GM19043 (cell line): ENCODE measurements at regions not wholly inside any gene's neighbourhood (a gene's known extent, or its start where the extent isn't known, plus 50 kb on each side); places are given as distances from the start of the nearest gene placed in this dataset.
"Not testable (repeated sequence)": the region's sequence is repeated elsewhere in the genome, so short reads cannot be mapped to it uniquely, and the experiment has no call there.

Source experiments
- ATAC-seq: cut with Tn5 transposase; IDR thresholded peaks from one replicate; pipeline ENCODE4 v1.9.1; 2021; ENCODE audit warnings: low read depth; ENCODE audit not compliant: unreplicated experiment

GRCh38 chr1:213619026-213619425, 368.7 kb upstream of the PROX1 start:
- no peak for ATAC-seq

- no peak for ATAC-seq
Measured at GRCh38 chr1:213621077-213621476, 366.7 kb upstream of the PROX1 start.

DNA sequence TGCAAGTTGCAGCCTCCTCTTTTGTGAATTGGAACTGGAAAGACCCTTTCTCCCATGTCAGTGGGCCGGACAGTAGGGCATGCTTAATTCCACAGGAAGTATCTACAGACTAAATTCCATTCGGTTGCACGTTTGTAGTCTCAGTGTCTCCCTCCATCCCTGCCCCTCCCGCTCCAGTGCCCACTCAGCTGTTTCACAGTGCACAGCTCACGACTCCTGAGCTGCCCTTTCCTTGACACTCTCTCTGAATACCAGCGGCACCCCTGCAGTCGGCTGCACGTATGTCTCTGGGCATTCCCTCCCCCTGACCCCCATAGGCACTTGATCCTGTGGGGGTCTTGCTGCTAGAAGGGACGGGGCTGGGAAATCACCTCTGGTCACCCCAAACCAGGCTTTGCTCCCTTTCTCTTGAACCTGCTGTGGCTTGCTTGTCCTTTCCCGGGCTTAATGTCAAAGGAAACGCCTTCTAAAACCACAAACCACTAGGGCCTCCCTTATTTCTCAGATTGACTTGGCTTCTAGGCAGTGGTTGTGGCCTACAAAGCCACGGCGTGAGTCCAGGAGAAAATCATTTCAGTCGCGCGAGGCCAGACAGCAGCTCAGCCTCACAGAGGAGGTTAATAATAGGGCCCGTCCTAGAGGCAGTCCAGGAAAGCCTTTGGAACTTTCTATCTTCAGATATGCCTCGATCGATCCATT, 365.3 kb upstream of the PROX1 start:
- ATAC-seq, result no peak

DNA sequence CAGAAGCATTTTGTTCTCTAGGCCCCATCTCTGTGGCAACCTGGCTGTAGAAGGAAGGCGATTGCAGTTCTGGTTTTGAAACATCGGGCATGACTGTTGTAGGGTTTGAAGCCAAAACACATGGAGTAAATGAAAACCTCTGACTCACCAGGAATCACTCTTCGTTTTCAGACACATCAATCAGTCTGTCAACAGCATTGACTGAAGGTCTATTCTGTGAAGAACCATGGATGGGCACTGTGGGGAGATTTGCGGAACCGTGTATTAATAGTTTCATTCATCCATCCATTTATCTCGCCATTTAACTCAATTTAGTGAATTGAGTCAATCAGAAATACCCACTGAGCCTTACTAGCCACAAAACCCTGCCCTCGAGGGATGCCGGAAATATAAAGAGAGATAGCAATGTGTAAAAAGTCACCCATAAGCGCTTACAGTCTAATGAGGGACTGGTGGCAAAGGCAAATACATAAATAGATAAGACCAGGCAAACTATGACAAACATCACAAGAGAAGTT, 364.6 kb upstream of the PROX1 start:
- ATAC-seq, result no peak

DNA sequence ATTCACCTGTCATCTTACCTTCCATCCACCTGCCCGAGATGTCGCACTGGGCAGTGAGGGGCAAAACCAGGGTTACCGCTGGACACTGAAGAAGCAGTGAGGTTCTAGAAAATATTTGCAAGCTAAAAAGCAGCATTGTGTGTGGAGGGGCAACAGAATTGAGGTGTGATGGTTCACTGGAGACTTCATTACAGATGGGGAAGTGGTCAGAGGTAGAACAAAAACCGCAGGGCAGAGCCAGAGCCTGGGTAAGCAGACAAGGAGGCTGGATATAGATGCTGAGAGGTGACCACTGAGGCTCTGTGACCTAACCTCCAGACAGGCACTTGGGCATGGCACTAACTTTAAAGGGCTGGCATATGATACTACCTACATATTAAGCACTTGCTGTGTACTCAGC, 363.9 kb upstream of the PROX1 start:
- ATAC-seq, result no peak

DNA sequence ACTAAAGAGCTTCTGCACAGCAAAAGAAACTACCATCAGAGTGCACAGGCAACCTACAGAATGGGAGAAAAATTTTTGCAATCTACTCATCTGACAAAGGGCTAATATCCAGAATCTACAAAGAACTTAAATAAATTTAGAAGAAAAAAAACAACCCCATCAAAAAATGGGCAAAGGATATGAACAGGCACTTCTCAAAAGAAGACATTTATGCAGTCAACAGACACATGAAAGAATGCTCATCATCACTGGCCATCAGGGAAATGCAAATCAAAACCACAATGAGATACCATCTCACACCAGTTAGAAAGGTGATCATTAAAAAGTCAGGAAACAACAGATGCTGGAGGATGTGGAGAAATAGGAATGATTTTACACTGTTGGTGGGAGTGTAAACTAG, 351.0 kb upstream of the PROX1 start:
- ATAC-seq, result not testable (repeated sequence)

GRCh38 chr1:213641312-213641711, 346.5 kb upstream of the PROX1 start:
- no peak for ATAC-seq

DNA sequence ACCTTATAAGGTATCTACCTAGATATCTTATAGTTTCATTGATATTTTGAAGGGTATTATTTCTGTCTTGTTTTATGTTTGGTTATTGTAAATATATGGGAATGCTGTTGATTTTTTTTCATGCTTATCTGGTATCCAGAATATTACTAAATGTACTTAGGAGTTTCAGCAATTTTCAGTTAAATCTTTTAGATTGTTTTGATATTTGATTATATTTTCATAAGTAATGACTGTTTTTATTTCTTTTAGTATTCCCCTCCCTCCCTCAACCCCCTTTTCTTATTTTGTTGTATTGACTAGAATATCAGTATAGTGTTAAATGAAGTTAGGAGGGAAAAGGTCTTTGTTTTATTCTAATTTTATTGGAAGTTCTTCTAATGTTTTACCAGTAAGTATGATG, 344.4 kb upstream of the PROX1 start:
- ATAC-seq, result no peak

DNA sequence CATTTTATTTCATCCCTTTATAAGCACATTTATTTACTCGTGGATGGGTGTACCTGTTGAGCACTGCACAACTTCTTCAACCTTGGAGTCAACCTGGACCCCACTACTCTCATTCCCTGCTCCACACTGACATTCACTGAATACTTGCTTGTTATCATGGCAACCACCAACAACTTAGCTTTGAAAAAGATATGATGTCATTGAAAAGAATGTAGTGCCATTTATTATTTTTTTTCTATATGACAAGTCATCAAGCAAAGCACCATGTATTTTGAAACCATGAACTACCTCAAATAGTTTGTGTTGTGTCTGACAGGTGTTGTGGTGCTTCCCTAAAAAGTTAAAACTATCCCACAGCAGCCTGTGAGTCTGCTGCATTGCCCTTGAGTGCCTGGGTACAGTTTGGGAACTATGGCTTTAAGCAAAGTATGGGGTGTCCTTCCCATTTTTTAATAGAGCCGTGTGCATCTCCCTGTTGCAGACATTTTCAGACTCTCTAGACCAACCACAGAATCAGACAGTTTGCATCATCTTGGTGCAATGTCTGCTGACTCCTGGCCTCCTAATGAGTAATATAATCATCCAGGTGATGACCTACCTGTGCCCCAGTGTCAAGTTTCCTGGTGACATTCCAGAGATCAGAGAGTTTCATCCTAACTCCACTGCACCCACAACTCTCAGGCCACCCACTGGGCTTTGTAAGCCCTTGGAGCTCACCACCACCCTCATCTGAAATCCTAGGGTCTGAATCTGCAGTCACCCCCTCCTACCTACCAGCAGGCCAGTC, 339.7 kb upstream of the PROX1 start:
- no peak for ATAC-seq

- ATAC-seq, result no peak
Measured at GRCh38 chr1:213649373-213649772, 338.4 kb upstream of the PROX1 start.

- no peak for ATAC-seq
Measured at GRCh38 chr1:213650603-213651002, 337.2 kb upstream of the PROX1 start.

DNA sequence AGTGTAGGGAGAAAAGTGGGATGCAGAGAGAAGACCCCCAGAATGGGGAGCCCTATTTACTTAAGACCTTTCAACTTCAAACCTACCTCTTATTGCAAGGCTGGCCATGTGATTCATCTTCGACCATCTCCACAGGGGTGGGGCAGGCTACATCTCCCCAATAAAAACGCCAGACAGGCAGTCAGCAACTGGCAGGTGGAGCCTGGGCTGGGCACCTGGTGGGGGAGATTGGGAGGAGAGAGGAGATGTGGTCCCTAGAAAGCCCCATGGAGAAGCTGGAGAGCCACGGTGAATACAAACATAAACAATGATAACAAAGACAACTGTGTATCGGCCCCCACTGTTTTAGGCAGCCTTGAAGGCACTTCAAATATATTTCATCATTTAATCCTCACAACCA, 336.7 kb upstream of the PROX1 start:
- ATAC-seq, result no peak

GRCh38 chr1:213652109-213652508, 335.7 kb upstream of the PROX1 start:
- ATAC-seq, result no peak

DNA sequence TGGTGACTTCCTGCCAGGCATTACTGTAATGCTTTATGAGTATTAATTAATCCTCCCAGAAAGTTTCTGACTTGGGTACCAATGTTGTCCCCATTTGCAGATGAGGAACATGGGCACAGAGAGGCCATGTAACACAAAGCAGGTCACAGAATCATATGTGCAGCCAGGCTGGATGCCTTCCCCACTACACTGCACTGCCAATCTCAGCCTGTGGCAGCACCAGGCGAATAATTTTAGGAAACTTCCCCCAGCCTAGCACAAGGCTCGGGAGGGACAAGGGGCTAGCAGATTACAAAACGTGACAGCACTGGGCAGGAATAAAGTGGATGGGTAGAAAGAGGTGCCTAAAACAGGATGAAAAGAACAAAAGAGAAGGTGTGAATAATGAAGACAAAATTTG, 331.7 kb upstream of the PROX1 start:
- no peak for ATAC-seq

DNA sequence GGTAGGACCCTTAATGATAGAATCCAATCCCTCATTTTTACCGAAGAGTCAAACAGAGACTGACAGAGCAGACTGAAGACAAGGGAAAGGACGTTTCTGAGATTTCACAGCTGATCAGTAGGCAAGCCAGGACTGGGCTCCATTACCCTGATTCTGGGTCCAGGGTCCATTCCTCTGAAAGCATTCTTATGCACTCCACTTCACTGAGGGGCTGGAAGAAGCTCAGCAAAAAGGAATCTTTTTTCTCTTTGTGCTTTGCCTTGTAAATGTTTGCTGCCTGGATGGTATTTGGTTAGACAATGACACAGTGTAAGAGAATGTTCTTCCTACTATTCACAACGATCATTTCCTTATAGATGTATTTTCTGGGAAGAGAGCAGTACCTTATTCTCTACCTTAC, 331.3 kb upstream of the PROX1 start:
- ATAC-seq, result no peak

DNA sequence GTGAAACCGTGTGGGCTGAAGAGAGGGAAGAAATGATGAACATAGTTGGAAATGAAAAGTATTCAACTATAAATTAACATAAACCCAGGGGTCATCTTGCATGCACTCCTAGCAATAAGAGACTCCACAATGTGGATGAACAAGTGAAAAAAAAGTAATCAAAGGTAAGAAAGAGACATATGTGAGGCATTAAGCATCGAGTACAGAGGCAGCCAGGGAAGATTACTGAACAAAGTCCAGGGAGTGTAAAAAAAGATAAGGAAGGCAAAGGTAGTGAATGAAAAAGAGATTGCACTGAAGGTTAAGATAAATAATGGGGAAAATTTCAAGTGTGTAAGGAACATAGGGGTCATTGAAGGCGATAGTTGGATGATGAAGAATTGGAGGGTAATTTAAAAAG, 330.8 kb upstream of the PROX1 start:
- ATAC-seq, result no peak

DNA sequence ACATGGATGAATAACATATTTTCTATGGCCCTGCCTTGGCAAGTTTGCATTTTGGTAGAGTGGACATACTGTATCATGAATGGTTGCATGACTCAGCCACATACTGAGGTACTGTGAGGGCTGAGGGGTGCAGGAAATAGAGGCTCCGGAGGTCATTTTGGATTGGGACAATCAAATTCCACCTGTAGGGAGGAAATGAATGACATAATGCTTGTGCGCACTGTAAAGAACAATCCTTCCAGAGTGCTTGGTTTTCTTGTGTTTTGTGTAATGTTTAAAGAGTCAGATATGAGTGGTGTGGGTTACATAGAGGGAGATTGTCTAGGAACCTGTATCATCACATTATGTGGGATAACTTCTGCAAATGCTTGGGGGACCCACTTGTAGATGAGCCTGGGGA, 329.9 kb upstream of the PROX1 start:
- no peak for ATAC-seq

DNA sequence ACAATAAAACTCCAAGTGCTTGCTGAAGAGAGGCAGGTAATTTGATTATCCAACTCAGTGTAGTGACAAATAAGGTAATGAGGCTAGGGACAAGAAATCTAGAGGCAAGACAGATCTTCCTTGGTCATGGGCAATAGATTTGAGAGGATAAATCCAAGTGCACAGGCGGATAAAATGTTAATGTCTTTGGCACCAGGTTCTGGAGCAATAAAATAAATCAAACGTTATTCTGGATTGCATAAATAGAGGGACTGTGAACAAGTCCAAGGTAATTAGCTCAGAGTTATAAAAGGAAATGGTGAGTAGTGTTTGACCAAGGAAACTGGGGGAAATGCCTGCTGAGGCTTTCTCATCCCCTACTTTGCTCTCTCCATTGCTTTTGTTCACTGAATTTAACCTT, 329.3 kb upstream of the PROX1 start:
- no peak for ATAC-seq

GRCh38 chr1:213659580-213660547, 327.9 kb upstream of the PROX1 start:
- ATAC-seq, result no peak

DNA sequence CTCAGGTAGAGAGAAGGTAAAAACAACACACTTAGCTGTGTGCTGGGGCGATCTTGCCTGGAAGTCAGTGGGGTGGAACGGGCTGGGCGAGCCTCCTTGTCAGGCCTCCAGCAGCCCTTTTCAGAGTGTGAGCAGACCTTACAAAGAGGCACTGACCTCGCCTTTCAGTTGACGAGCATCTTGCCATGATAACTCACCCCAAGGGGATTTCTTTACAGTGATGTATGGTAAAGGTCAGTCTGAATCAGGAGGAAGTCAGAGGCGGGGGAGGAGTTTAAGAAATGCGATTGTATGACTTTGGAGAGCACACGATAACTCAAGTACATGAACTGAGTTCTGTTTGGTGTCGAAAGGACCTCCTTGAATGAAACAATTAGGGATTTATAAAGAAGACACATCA, 326.5 kb upstream of the PROX1 start:
- no peak for ATAC-seq

- ATAC-seq, result no peak
Measured at GRCh38 chr1:213666113-213666512, 321.7 kb upstream of the PROX1 start.
